WTC11 (cell line): ENCODE measurements at regions not wholly inside any gene's neighbourhood (a gene's known extent, or its start where the extent isn't known, plus 50 kb on each side); places are given as distances from the start of the nearest gene placed in this dataset.
A peak's percentile ranks its signal among the peaks of the same experiment; 100 is the strongest.

Source experiments
- ATAC-seq: fragments of 200-7000 bp; cut with Tn5 transposase; 2 replicates; pipeline ENCODE4 v1.10.0; 2021; ENCODE audit warnings: mild to moderate bottlenecking, moderate library complexity
- CTCF ChIA-PET: fragments of 300-600 bp; sonication (Branson Sonifier 250); formaldehyde crosslinking; loops from one replicate; lab custom pipeline; 2021; ENCODE audit warnings: antibody characterized with exemption; lab: Charles Lee
- POLR2A ChIA-PET: fragments of 350-600 bp; sonication (Branson Sonifier 250); formaldehyde crosslinking; loops from one replicate; lab custom pipeline; 2021; ENCODE audit warnings: antibody characterized with exemption; lab: Charles Lee
- DNase-seq: peaks from one replicate; pipeline ENCODE4 v3.0.0; 2021; ENCODE audit warnings: low spot score
- H3K27ac Mint-ChIP-seq: 2 replicates; pipeline ENCODE4 v1.8.0; 2021; ENCODE audit warnings: mixed read lengths
- H3K27me3 Mint-ChIP-seq: 2 replicates; pipeline ENCODE4 v1.8.0; 2021; ENCODE audit warnings: low read depth, mild to moderate bottlenecking, moderate library complexity, mixed read lengths
- H3K36me3 Mint-ChIP-seq: 2 replicates; pipeline ENCODE4 v1.8.0; 2021; ENCODE audit warnings: mixed read lengths
- H3K4me1 Mint-ChIP-seq: 2 replicates; pipeline ENCODE4 v1.8.0; 2022; ENCODE audit warnings: mixed read lengths
- H3K4me3 Mint-ChIP-seq: 2 replicates; pipeline ENCODE4 v1.8.0; 2021; ENCODE audit warnings: mild to moderate bottlenecking, moderate library complexity, mixed read lengths
- H3K9me3 Mint-ChIP-seq: 2 replicates; pipeline ENCODE4 v1.8.0; 2021; ENCODE audit warnings: mixed read lengths
- CREM ChIP-seq: sonication (generic); formaldehyde crosslinking; IDR thresholded peaks from 2 replicates; pipeline ENCODE4 v1.8.1; 2022; ENCODE audit warnings: mild to moderate bottlenecking, missing genetic modification reagents, moderate library complexity
- E2F5 ChIP-seq: sonication (generic); formaldehyde crosslinking; IDR thresholded peaks from 2 replicates; pipeline ENCODE4 v1.8.1; 2022; ENCODE audit warnings: mild to moderate bottlenecking, moderate library complexity, missing genetic modification reagents
- ETV6 ChIP-seq: sonication (generic); formaldehyde crosslinking; IDR thresholded peaks from 2 replicates; pipeline ENCODE4 v1.8.1; 2022; ENCODE audit warnings: mild to moderate bottlenecking, missing genetic modification reagents
- FOXK1 ChIP-seq: sonication (generic); formaldehyde crosslinking; IDR thresholded peaks from 2 replicates; pipeline ENCODE4 v1.8.0; 2022; ENCODE audit warnings: mild to moderate bottlenecking, moderate library complexity, missing genetic modification reagents
- FOXP1 ChIP-seq: sonication (generic); formaldehyde crosslinking; IDR thresholded peaks from 2 replicates; pipeline ENCODE4 v1.8.0; 2022; ENCODE audit warnings: missing genetic modification reagents, mild to moderate bottlenecking, moderate library complexity, borderline replicate concordance
- HMGA2 ChIP-seq: fragments of 250-450 bp; sonication (Bioruptor Pico); IDR thresholded peaks from 2 replicates; pipeline ENCODE4 v1.4.0; 2021; ENCODE audit warnings: mild to moderate bottlenecking, moderate library complexity
- JAZF1 ChIP-seq: fragments of 250-450 bp; sonication (Bioruptor Pico); IDR thresholded peaks from 2 replicates; pipeline ENCODE4 v1.9.0; 2021; ENCODE audit warnings: moderate library complexity, mild to moderate bottlenecking, inconsistent platforms
- NFATC4 ChIP-seq: fragments of 250-450 bp; sonication (Bioruptor Pico); IDR thresholded peaks from 2 replicates; pipeline ENCODE4 v1.9.0; 2021; ENCODE audit warnings: mild to moderate bottlenecking
- NFYB ChIP-seq: sonication (generic); formaldehyde crosslinking; conservative IDR thresholded peaks from 2 replicates; pipeline ENCODE4 v1.8.0; 2022; ENCODE audit warnings: low read depth, missing genetic modification reagents
- NR1H2 ChIP-seq: sonication (generic); formaldehyde crosslinking; IDR thresholded peaks from 2 replicates; pipeline ENCODE4 v1.9.0; 2021; ENCODE audit warnings: mild to moderate bottlenecking, moderate library complexity, missing genetic modification reagents
- NR3C1 ChIP-seq: sonication (generic); formaldehyde crosslinking; conservative IDR thresholded peaks from 2 replicates; pipeline ENCODE4 v1.8.1; 2023; ENCODE audit warnings: low read depth, mild to moderate bottlenecking, missing genetic modification reagents
- RORB ChIP-seq: fragments of 250-450 bp; sonication (Bioruptor Pico); IDR thresholded peaks from 2 replicates; pipeline ENCODE4 v1.9.0; 2021; ENCODE audit warnings: mild to moderate bottlenecking
- SMAD4 ChIP-seq: sonication (generic); formaldehyde crosslinking; IDR thresholded peaks from 2 replicates; pipeline ENCODE4 v1.8.0; 2022; ENCODE audit warnings: mild to moderate bottlenecking, missing genetic modification reagents
- STAT6 ChIP-seq: sonication (generic); formaldehyde crosslinking; conservative IDR thresholded peaks from 2 replicates; pipeline ENCODE4 v1.8.1; 2023; ENCODE audit warnings: mild to moderate bottlenecking, low read depth, missing genetic modification reagents, moderate library complexity
- TCF7 ChIP-seq: sonication (generic); formaldehyde crosslinking; IDR thresholded peaks from 2 replicates; pipeline ENCODE4 v1.8.0; 2022; ENCODE audit warnings: mild to moderate bottlenecking, low read depth, missing genetic modification reagents, moderate library complexity
- USF1 ChIP-seq: sonication (generic); formaldehyde crosslinking; IDR thresholded peaks from 2 replicates; pipeline ENCODE4 v1.8.0; 2022; ENCODE audit warnings: mild to moderate bottlenecking, missing genetic modification reagents
- ZNF425 ChIP-seq: fragments of 250-450 bp; sonication (Bioruptor Pico); conservative IDR thresholded peaks from 2 replicates; pipeline ENCODE4 v1.9.0; 2021; ENCODE audit warnings: mild to moderate bottlenecking
- TF ChIP-seq, protein P1 (sequence below): sonication (generic); formaldehyde crosslinking; IDR thresholded peaks from 2 replicates; pipeline ENCODE4 v1.8.1; 2023; ENCODE audit warnings: mild to moderate bottlenecking, missing genetic modification reagents

DNA sequence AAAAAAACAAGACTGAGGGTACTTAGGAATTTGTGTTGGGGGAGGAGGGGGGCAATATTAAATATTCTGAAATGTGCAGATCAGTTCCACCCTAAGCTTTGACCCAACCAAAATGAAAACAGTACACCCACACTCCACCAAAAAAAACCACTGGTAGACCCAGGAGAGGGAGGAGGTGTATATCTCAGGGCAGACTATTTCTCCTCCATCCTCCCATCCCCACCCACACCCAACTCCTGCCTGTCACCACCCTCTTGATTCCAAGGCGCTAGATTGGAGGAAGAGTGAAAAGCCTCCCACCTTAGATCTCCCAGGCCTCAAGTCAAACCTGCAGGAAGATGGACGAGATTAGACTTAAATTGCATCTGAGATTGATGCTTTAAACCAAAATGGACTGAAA is 76.6 kb upstream of the SRD5A3 start (continued):
- no peak for TF ChIP-seq STAT6 (CRISPR knock-in tag)
- no peak for TF ChIP-seq ZNF425 (CRISPR knock-in tag)
- TF ChIP-seq JAZF1 (CRISPR knock-in tag): no peak
- no peak for TF ChIP-seq NFYB (CRISPR knock-in tag)
- no peak for TF ChIP-seq RORB
- no peak for TF ChIP-seq SMAD4
- TF ChIP-seq HMGA2 (CRISPR knock-in tag): no peak

- Mint-ChIP-seq H3K9me3 (no peaks in the 10 kb centered on the region), H3K27ac (no peak overlapping the region), H3K36me3 (no peaks in the 10 kb centered on the region), H3K4me1 (peaks cover 44% of the 10 kb centered on the region), H3K4me3 (no peak overlapping the region), H3K27me3 (peaks cover 3% of the 10 kb centered on the region)
- ChIA-PET POLR2A (no interaction called here), CTCF (interaction anchor here (1.0 kb wide), 1 partner anchor 83 kb away, joined by 3 read pairs; no protein-coding TSS in a partner anchor)
- TF ChIP-seq FOXK1 (CRISPR knock-in tag) (no peak), TCF7 (CRISPR knock-in tag) (no peak), NR3C1 (CRISPR knock-in tag) (no peak), E2F5 (CRISPR knock-in tag) (no peak), CREM (no peak), NR1H2 (no peak), NFYB (CRISPR knock-in tag) (no peak)
- ATAC-seq (peak; percentile 66), DNase-seq (no peak)
Observed at GRCh38 chr4:55269995-55270394, 76.0 kb upstream of the SRD5A3 start.

- H3K4me3 Mint-ChIP-seq: no peak overlapping the region
- ChIA-PET CTCF (interaction anchor here (1.0 kb wide), 1 partner anchor 84 kb away, joined by 3 read pairs; no protein-coding TSS in a partner anchor), POLR2A (no interaction called here)
- no peak overlapping the region for H3K27ac Mint-ChIP-seq
- peaks cover 49% of the 10 kb centered on the region for H3K4me1 Mint-ChIP-seq
- TF ChIP-seq FOXP1 (CRISPR knock-in tag): no peak
- TF ChIP-seq, protein P1, sequence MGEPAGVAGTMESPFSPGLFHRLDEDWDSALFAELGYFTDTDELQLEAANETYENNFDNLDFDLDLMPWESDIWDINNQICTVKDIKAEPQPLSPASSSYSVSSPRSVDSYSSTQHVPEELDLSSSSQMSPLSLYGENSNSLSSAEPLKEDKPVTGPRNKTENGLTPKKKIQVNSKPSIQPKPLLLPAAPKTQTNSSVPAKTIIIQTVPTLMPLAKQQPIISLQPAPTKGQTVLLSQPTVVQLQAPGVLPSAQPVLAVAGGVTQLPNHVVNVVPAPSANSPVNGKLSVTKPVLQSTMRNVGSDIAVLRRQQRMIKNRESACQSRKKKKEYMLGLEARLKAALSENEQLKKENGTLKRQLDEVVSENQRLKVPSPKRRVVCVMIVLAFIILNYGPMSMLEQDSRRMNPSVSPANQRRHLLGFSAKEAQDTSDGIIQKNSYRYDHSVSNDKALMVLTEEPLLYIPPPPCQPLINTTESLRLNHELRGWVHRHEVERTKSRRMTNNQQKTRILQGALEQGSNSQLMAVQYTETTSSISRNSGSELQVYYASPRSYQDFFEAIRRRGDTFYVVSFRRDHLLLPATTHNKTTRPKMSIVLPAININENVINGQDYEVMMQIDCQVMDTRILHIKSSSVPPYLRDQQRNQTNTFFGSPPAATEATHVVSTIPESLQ: no peak
- TF ChIP-seq ETV6 (CRISPR knock-in tag): no peak
- TF ChIP-seq NFATC4 (CRISPR knock-in tag): no peak
- no peak for TF ChIP-seq USF1 (CRISPR knock-in tag)
- no peak for ATAC-seq
- H3K36me3 Mint-ChIP-seq: no peaks in the 10 kb centered on the region
- no peaks in the 10 kb centered on the region for H3K9me3 Mint-ChIP-seq
- DNase-seq: no peak
- H3K27me3 Mint-ChIP-seq: peaks cover 3% of the 10 kb centered on the region
Observed at GRCh38 chr4:55270481-55270880, 75.6 kb upstream of the SRD5A3 start.
